ENCODE measurements at regions not wholly inside any gene's neighbourhood (a gene's known extent, or its start where the extent isn't known, plus 50 kb on each side); places are given as distances from the start of the nearest gene placed in this dataset.

GRCh38 chr2:45337481-45337880, 273.6 kb downstream of the SRBD1 start:
- no peaks in the 10 kb centered on the region for H3K9me3 ChIP-seq (ENCODE audit: severe bottlenecking)
- TF ChIP-seq, protein P1, sequence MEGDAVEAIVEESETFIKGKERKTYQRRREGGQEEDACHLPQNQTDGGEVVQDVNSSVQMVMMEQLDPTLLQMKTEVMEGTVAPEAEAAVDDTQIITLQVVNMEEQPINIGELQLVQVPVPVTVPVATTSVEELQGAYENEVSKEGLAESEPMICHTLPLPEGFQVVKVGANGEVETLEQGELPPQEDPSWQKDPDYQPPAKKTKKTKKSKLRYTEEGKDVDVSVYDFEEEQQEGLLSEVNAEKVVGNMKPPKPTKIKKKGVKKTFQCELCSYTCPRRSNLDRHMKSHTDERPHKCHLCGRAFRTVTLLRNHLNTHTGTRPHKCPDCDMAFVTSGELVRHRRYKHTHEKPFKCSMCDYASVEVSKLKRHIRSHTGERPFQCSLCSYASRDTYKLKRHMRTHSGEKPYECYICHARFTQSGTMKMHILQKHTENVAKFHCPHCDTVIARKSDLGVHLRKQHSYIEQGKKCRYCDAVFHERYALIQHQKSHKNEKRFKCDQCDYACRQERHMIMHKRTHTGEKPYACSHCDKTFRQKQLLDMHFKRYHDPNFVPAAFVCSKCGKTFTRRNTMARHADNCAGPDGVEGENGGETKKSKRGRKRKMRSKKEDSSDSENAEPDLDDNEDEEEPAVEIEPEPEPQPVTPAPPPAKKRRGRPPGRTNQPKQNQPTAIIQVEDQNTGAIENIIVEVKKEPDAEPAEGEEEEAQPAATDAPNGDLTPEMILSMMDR (IDR thresholded peaks at IDR 0.05; ENCODE audit: low read depth, low read length), result no peak
- H3K36me3 ChIP-seq, result no peaks in the 10 kb centered on the region
- no peaks in the 10 kb centered on the region for H3K27me3 ChIP-seq (ENCODE audit: insufficient read depth, low read depth, severe bottlenecking)
- H3K27ac ChIP-seq, result no peak overlapping the region
- DNase-seq, result no peak
- H3K4me3 ChIP-seq (ENCODE audit: low read depth, low read length), result no peak overlapping the region

GRCh38 chr2:45334205-45334604, 276.9 kb downstream of the SRBD1 start:
- Histone ChIP-seq H3K4me3 (ENCODE audit: low read depth, low read length) (no peak overlapping the region), H3K27me3 (ENCODE audit: insufficient read depth, low read depth, severe bottlenecking) (no peaks in the 10 kb centered on the region), H3K36me3 (no peaks in the 10 kb centered on the region), H3K9me3 (ENCODE audit: severe bottlenecking) (no peaks in the 10 kb centered on the region), H3K27ac (no peak overlapping the region)
- TF ChIP-seq, protein P1 (IDR thresholded peaks at IDR 0.05; ENCODE audit: low read depth, low read length), result no peak
- DNase-seq, result no peak

- H3K9me3 ChIP-seq (ENCODE audit: severe bottlenecking), result no peaks in the 10 kb centered on the region
- H3K27me3 ChIP-seq (ENCODE audit: insufficient read depth, low read depth, severe bottlenecking), result no peaks in the 10 kb centered on the region
- TF ChIP-seq, protein P1 (IDR thresholded peaks at IDR 0.05; ENCODE audit: low read depth, low read length), result no peak
- H3K4me3 ChIP-seq (ENCODE audit: low read depth, low read length), result no peak overlapping the region
- DNase-seq, result no peak
- no peaks in the 10 kb centered on the region for H3K36me3 ChIP-seq
- H3K27ac ChIP-seq, result no peak overlapping the region
Observed at GRCh38 chr2:45332567-45332966, 278.5 kb downstream of the SRBD1 start.

DNA sequence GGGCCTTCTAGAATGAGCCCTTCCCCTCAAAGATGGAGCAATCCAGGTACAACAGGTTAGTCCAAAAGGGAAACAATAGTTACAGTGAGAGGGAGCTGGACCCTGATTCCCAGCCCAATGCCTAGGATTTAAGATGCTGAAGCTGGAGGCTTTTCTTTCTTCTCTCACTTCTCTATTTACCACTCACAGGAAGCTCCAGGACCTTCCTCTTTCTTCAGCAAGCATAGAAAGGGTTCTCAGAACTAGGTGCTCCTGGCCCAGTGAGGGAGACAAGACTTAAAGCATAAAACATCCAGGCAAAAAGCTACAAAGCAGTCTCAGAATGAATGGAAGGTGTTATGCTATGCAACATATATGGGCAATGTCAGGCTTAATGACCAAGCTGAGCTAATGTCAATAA, 279.0 kb downstream of the SRBD1 start:
- TF ChIP-seq, protein P1 (IDR thresholded peaks at IDR 0.05; ENCODE audit: low read depth, low read length), result no peak
- H3K4me3 ChIP-seq (ENCODE audit: low read depth, low read length), result no peak overlapping the region
- DNase-seq, result no peak
- no peaks in the 10 kb centered on the region for H3K9me3 ChIP-seq (ENCODE audit: severe bottlenecking)
- no peak overlapping the region for H3K27ac ChIP-seq
- H3K36me3 ChIP-seq, result no peaks in the 10 kb centered on the region
- H3K27me3 ChIP-seq (ENCODE audit: insufficient read depth, low read depth, severe bottlenecking), result no peaks in the 10 kb centered on the region

DNA sequence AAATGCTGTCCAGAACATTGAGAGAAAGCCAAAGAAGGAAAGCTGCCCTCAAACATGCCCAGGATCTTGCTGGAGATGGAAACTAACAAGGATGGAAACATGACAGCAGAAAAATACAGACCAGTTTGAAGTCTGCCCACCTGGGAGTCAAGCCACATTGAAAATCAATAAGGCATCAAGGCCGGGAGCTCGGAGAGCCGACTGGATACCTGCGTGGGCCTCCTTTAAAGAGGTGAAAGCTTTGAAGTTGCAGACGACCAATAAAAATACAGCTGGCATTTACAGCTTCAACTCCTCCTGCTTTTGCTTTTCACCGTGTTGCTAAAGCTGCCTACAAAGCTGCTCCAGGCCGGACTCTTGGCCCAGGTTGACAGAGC, 279.7 kb downstream of the SRBD1 start:
- no peak for DNase-seq
- Histone ChIP-seq H3K36me3 (no peaks in the 10 kb centered on the region), H3K27me3 (ENCODE audit: insufficient read depth, low read depth, severe bottlenecking) (no peaks in the 10 kb centered on the region), H3K27ac (no peak overlapping the region), H3K4me3 (ENCODE audit: low read depth, low read length) (no peak overlapping the region), H3K9me3 (ENCODE audit: severe bottlenecking) (no peaks in the 10 kb centered on the region)
- TF ChIP-seq, protein P1 (IDR thresholded peaks at IDR 0.05; ENCODE audit: low read depth, low read length), result no peak

- no peak for DNase-seq
- Histone ChIP-seq H3K36me3 (no peaks in the 10 kb centered on the region), H3K4me3 (ENCODE audit: low read depth, low read length) (no peak overlapping the region), H3K9me3 (ENCODE audit: severe bottlenecking) (no peaks in the 10 kb centered on the region), H3K27ac (no peak overlapping the region), H3K27me3 (ENCODE audit: insufficient read depth, low read depth, severe bottlenecking) (peaks cover 3% of the 10 kb centered on the region)
- TF ChIP-seq, protein P1 (IDR thresholded peaks at IDR 0.05; ENCODE audit: low read depth, low read length), result no peak
Observed at GRCh38 chr2:45330637-45331409, 280.2 kb downstream of the SRBD1 start.

Measured in WERI-Rb-1 (cell line).